Liver (tissue), 8 donors: ENCODE measurements at regions not wholly inside any gene's neighbourhood (a gene's known extent, or its start where the extent isn't known, plus 50 kb on each side); places are given as distances from the start of the nearest gene placed in this dataset.

Source experiments
- DNase-seq: peaks from one replicate; pipeline ENCODE4 v3.0.0-alpha.2; 2017; ENCODE audit warnings: low spot score
- H3K27ac ChIP-seq, 2 donors: one replicate each; pipeline ENCODE4 v1.7.0; 2013; ENCODE audit warnings: inconsistent platforms in 2 of 2, low read length in 2 of 2, control low read depth in 1 of 2, low read depth in 1 of 2, mild to moderate bottlenecking in 1 of 2
- H3K27me3 ChIP-seq, 4 donors: one replicate each; pipeline versions ENCODE4 v1.6.1 to v1.7.0; 2013; ENCODE audit warnings: low read length in 3 of 4, inconsistent platforms in 1 of 4, mild to moderate bottlenecking in 1 of 4, moderate library complexity in 1 of 4; ENCODE audit not compliant: control insufficient read depth in 4 of 4, insufficient read depth in 4 of 4
- H3K36me3 ChIP-seq, 4 donors: one replicate each; pipeline versions ENCODE4 v1.6.1 to v1.7.0; 2013; ENCODE audit warnings: low read length in 3 of 4, mild to moderate bottlenecking in 3 of 4, low read depth in 1 of 4, moderate library complexity in 1 of 4; ENCODE audit not compliant: control insufficient read depth in 4 of 4, insufficient read depth in 3 of 4
- H3K4me1 ChIP-seq, 4 donors: one replicate each; pipeline versions ENCODE4 v1.6.1 to v1.7.0; 2013; ENCODE audit warnings: low read length in 3 of 4, mild to moderate bottlenecking in 3 of 4, moderate library complexity in 1 of 4; ENCODE audit not compliant: control insufficient read depth in 4 of 4, insufficient read depth in 4 of 4
- H3K4me3 ChIP-seq, 3 donors: one replicate each; pipeline versions ENCODE4 v1.6.1 to v1.7.0; 2013; ENCODE audit warnings: low read length in 3 of 3, control low read depth in 1 of 3, low read depth in 1 of 3, mild to moderate bottlenecking in 1 of 3
- H3K9ac ChIP-seq, 2 donors: one replicate each; pipeline ENCODE4 v1.7.0; 2013; ENCODE audit warnings: low read length in 2 of 2, mild to moderate bottlenecking in 2 of 2, moderate library complexity in 2 of 2, control low read depth in 1 of 2, low read depth in 1 of 2
- H3K9me3 ChIP-seq, 4 donors: one replicate each; pipeline versions ENCODE4 v1.6.1 to v1.7.0; 2013; ENCODE audit warnings: low read length in 3 of 4; ENCODE audit not compliant: control insufficient read depth in 4 of 4
- EGR1 ChIP-seq, 2 donors: IDR thresholded peaks; 2 replicates each; pipeline ENCODE4 v1.6.1; 2016 to 2018; ENCODE audit warnings: antibody characterized with exemption in 2 of 2, low read depth in 2 of 2
- FOXA1 ChIP-seq: IDR thresholded peaks from 2 replicates; pipeline ENCODE4 v1.6.1; 2016; ENCODE audit warnings: antibody characterized with exemption
- HNF4A ChIP-seq, 2 donors: conservative IDR thresholded peaks; 2 replicates each; pipeline ENCODE4 v1.6.1; 2016; ENCODE audit warnings: antibody characterized with exemption in 2 of 2, mild to moderate bottlenecking in 2 of 2
- JUND ChIP-seq, 2 donors: IDR thresholded peaks; 2 replicates each; pipeline ENCODE4 v1.6.1; 2016; ENCODE audit warnings: antibody characterized with exemption in 2 of 2
- RXRA ChIP-seq, 2 donors: IDR thresholded peaks; 2 replicates each; pipeline ENCODE4 v1.6.1; 2017 to 2018; ENCODE audit warnings: antibody characterized with exemption in 2 of 2, mild to moderate bottlenecking in 1 of 2
- SP1 ChIP-seq: IDR thresholded peaks from 2 replicates; pipeline ENCODE4 v1.6.1; 2018; ENCODE audit warnings: antibody characterized with exemption, mild to moderate bottlenecking
- TAF1 ChIP-seq: conservative IDR thresholded peaks from 2 replicates; pipeline ENCODE4 v1.6.1; 2016; ENCODE audit warnings: antibody characterized with exemption, mild to moderate bottlenecking
- YY1 ChIP-seq: IDR thresholded peaks from 2 replicates; pipeline ENCODE4 v1.6.1; 2016; ENCODE audit warnings: antibody characterized with exemption, mild to moderate bottlenecking
- WGBS: extraction: QIAGEN DNeasy Blood & Tissue Kit; methylation state at CpG from one replicate; pipeline ENCODE4 v1.1.7; 2013; 5-methylcytosine and 5-hydroxymethylcytosine counted together
- TF ChIP-seq, protein P1 (sequence below): IDR thresholded peaks from 2 replicates; pipeline ENCODE4 v1.6.1; 2016; ENCODE audit warnings: antibody characterized with exemption
- TF ChIP-seq, protein P2 (sequence below): fragments of 150-350 bp; IDR thresholded peaks from 2 replicates; pipeline ENCODE4 v1.5.1; 2017; ENCODE audit warnings: improper control_type of control experiment, low read depth, low read length; ENCODE audit not compliant: missing input control
- TF ChIP-seq, protein P3 (sequence below): IDR thresholded peaks from 2 replicates; pipeline ENCODE4 v1.6.1; 2016; ENCODE audit warnings: antibody characterized with exemption
- TF ChIP-seq, protein P4 (sequence below): IDR thresholded peaks from 2 replicates; pipeline ENCODE4 v1.6.1; 2016; ENCODE audit warnings: antibody characterized with exemption, mild to moderate bottlenecking
- donor health status: healthy.
- donor health status: healthy.
- donor health status: healthy.
- donor health status: healthy.
- donor health status: healthy.

DNA sequence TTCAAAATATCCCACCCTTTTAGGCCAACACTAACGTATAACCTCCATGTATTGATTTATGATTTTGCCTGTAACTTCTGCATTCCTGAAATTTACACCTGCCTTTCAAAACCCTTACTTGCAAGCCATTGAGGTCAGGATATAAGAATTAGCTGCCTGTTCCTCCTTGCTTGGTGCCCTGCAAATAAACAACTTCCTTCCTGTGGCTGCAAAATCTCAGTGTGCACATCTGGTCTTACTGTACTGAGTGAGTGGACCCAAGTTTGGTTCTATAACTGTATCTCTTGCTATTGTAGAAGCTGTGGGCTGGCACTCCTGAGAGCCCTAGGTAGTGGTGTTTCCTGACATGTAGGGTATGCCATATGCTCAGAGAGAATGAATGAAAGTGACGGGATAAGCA is 191.1 kb upstream of the RASGRP1 start:
- DNase-seq = no peak
- Histone ChIP-seq H3K27ac (no peak overlapping the region), H3K27me3 (no peaks in the 10 kb centered on the region), H3K4me1 (no peaks in the 10 kb centered on the region), H3K36me3 (no peaks in the 10 kb centered on the region), H3K4me3 (no peak overlapping the region), H3K9me3 (no peaks in the 10 kb centered on the region), H3K9ac (no peak overlapping the region)
- WGBS = 78% methylated on average over 2 of the region's 2 CpGs
- TF ChIP-seq JUND (IDR thresholded peaks at IDR 0.05) (no peak), FOXA1 (no peak), EGR1 (IDR thresholded peaks at IDR 0.05; ENCODE audit: low read depth in 2 of 2) (no peak), RXRA (IDR thresholded peaks at IDR 0.05) (no peak), HNF4A (conservative IDR thresholded peaks at IDR 0.05) (no peak), SP1 (no peak), TAF1 (no peak)
- TF ChIP-seq, protein P1, sequence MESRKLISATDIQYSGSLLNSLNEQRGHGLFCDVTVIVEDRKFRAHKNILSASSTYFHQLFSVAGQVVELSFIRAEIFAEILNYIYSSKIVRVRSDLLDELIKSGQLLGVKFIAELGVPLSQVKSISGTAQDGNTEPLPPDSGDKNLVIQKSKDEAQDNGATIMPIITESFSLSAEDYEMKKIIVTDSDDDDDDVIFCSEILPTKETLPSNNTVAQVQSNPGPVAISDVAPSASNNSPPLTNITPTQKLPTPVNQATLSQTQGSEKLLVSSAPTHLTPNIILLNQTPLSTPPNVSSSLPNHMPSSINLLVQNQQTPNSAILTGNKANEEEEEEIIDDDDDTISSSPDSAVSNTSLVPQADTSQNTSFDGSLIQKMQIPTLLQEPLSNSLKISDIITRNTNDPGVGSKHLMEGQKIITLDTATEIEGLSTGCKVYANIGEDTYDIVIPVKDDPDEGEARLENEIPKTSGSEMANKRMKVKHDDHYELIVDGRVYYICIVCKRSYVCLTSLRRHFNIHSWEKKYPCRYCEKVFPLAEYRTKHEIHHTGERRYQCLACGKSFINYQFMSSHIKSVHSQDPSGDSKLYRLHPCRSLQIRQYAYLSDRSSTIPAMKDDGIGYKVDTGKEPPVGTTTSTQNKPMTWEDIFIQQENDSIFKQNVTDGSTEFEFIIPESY = no peak
- TF ChIP-seq, protein P2, sequence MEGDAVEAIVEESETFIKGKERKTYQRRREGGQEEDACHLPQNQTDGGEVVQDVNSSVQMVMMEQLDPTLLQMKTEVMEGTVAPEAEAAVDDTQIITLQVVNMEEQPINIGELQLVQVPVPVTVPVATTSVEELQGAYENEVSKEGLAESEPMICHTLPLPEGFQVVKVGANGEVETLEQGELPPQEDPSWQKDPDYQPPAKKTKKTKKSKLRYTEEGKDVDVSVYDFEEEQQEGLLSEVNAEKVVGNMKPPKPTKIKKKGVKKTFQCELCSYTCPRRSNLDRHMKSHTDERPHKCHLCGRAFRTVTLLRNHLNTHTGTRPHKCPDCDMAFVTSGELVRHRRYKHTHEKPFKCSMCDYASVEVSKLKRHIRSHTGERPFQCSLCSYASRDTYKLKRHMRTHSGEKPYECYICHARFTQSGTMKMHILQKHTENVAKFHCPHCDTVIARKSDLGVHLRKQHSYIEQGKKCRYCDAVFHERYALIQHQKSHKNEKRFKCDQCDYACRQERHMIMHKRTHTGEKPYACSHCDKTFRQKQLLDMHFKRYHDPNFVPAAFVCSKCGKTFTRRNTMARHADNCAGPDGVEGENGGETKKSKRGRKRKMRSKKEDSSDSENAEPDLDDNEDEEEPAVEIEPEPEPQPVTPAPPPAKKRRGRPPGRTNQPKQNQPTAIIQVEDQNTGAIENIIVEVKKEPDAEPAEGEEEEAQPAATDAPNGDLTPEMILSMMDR = no peak
- TF ChIP-seq, protein P3, sequence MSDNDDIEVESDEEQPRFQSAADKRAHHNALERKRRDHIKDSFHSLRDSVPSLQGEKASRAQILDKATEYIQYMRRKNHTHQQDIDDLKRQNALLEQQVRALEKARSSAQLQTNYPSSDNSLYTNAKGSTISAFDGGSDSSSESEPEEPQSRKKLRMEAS = no peak
- TF ChIP-seq, protein P4, sequence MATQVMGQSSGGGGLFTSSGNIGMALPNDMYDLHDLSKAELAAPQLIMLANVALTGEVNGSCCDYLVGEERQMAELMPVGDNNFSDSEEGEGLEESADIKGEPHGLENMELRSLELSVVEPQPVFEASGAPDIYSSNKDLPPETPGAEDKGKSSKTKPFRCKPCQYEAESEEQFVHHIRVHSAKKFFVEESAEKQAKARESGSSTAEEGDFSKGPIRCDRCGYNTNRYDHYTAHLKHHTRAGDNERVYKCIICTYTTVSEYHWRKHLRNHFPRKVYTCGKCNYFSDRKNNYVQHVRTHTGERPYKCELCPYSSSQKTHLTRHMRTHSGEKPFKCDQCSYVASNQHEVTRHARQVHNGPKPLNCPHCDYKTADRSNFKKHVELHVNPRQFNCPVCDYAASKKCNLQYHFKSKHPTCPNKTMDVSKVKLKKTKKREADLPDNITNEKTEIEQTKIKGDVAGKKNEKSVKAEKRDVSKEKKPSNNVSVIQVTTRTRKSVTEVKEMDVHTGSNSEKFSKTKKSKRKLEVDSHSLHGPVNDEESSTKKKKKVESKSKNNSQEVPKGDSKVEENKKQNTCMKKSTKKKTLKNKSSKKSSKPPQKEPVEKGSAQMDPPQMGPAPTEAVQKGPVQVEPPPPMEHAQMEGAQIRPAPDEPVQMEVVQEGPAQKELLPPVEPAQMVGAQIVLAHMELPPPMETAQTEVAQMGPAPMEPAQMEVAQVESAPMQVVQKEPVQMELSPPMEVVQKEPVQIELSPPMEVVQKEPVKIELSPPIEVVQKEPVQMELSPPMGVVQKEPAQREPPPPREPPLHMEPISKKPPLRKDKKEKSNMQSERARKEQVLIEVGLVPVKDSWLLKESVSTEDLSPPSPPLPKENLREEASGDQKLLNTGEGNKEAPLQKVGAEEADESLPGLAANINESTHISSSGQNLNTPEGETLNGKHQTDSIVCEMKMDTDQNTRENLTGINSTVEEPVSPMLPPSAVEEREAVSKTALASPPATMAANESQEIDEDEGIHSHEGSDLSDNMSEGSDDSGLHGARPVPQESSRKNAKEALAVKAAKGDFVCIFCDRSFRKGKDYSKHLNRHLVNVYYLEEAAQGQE = no peak

- WGBS = 73% methylated on average over 5 of the region's 5 CpGs
- TF ChIP-seq, protein P3 = no peak
- no peak for TF ChIP-seq YY1
These were observed 191.8 kb upstream of the RASGRP1 start for GRCh38 chr15:38756441-38756840.

More at GRCh38 chr15:38756441-38756840, 191.8 kb upstream of the RASGRP1 start:
- Histone ChIP-seq H3K27ac (no peak overlapping the region), H3K9me3 (no peaks in the 10 kb centered on the region), H3K9ac (no peak overlapping the region), H3K4me3 (no peak overlapping the region), H3K36me3 (no peaks in the 10 kb centered on the region), H3K4me1 (no peaks in the 10 kb centered on the region), H3K27me3 (no peaks in the 10 kb centered on the region)
- DNase-seq = no peak
